HG03064 (cell line): ENCODE measurements at regions not wholly inside any gene's neighbourhood (a gene's known extent, or its start where the extent isn't known, plus 50 kb on each side); places are given as distances from the start of the nearest gene placed in this dataset.
A peak's percentile ranks its signal among the peaks of the same experiment; 100 is the strongest.
"Not testable (repeated sequence)": the region's sequence is repeated elsewhere in the genome, so short reads cannot be mapped to it uniquely, and the experiment has no call there.

Experiments used
- ATAC-seq: cut with Tn5 transposase; IDR thresholded peaks from one replicate; pipeline ENCODE4 v1.9.1; 2021; ENCODE audit warnings: low read depth; ENCODE audit not compliant: unreplicated experiment

DNA sequence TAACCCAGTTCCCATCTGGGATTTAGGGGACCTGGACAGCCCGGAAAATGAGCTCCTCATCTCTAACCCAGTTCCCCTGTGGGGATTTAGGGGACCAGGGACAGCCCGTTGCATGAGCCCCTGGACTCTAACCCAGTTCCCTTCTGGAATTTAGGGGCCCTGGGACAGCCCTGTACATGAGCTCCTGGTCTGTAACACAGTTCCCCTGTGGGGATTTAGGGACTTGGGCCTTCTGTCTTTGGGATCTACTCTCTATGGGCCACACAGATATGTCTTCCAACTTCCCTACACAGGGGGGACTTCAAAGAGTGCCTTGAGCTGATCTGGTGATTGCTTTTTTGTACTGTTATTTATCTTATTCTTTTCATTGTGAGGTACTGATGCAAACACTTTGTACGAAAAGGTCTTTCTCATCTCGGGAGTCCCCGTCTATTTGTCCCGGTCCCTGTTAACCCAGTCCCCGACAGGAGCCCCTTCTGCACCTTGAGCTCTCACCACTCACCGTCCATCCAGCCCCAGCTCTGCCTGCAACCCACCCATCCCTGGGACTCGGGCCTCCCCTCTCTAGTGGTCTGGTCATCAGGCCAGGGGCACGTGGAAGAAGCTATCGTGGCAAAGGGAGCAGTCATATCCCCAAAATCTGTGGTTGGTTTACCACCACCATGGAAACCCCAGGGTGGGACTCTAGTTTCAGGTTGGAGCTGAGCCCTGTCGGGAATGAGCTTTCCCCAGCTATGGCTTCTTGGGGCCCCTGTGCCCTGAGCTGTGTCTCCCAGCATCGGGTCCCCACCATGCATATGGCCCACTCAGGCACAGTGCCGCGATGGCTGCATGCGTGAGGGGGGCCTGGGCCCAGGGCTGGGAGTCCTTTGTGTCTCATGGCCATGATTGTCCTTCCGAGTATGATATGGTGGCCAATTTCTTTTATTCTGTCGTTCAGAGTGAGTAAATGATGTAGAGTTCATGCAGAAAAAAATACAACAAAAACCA, 270.4 kb upstream of the PLCXD1 start:
- ATAC-seq = not testable (repeated sequence)

- ATAC-seq = not testable (repeated sequence)
These were observed 267.2 kb upstream of the PLCXD1 start for GRCh38 chrX:13821-14443.

- not testable (repeated sequence) for ATAC-seq
These were observed 266.7 kb upstream of the PLCXD1 start for GRCh38 chrX:14452-14851.

DNA sequence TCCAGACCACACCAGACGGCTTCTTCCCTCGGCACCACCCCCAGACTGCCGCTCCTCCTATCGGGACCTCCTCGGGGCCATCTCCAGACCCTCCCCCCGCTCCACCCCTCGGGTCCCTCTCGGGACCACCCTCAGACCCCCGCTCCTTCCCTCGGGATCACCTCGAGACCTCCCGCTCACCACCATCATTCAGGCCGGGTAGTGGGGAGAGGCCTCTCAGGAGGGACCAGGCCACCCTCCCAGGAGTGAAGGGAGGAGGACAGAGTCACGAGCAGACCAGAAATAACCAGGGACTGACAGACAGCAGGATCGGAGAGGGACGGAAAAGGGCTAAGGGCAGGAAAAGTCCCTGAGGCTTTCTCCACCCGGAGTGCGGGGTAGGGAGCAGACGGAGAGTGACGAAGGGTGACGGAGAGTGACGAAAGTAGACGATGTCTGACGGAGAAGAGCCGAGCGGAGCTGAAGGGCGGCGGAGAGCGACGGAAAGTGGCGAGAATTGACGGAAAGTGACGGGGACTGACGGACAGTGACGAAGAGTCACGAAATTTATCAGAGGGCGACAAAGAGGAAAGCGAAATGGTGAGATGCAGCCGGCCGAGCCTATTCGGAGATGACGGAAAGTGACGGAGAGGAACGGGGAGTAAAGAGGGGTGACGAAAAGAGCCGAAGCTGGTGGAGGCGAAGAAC, 262.3 kb upstream of the PLCXD1 start:
- peak; percentile 95 for ATAC-seq

DNA sequence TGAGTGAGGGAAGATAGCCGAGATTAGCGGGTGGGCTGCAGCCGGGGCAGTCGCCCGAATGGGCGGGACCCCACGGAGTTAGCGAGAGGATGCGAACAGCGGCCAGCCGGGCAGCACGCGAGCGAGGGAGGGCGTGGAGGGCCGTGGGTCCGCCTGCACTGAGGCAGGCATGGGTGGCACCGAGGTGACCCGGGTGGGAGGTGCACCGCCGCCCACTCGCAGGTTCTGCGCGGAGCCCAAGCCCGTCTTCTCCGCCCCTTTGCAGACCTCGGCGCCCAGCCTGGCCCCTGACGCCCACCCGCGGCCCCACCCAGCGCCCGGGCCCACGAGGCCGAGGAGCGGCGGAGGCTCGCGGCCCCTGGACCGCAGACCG, 261.7 kb upstream of the PLCXD1 start:
- ATAC-seq = peak; percentile 8

DNA sequence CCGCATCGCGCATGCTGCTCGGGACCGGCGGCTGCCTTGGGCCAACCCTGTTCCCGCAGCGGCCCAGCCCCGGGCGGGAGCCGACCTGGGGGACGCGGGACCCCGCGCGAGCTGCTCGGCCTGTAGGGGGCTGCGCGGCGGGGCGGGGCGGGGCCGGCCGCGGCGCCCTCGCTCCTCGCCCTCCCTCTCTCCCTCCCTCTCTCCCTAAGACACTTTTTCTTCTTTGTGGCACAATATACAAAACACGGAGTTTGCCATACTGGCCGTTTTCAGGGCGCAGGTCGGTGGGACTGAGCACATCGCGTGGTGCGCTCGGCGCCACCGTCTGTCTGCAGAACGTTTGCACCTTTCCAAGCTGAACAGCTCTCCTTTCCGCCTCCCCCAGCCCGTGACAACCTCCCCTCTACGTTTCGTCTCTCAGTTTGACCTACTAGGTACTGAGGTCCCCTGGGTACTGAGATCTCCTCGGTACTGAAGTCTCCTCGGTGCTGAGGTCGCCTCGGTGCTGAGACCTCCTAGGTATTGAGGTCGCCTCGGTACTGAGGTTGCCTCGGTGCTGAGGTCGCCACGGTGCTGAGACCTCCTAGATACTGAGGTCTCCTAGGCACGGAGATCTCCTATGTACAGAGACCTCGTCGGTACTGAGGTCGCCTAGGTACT, 261.1 kb upstream of the PLCXD1 start:
- peak; percentile 8 for ATAC-seq

- ATAC-seq = not testable (repeated sequence)
These were observed 257.0 kb upstream of the PLCXD1 start for GRCh38 chrX:24139-24538.
